NB4 (cell line): ENCODE measurements at regions not wholly inside any gene's neighbourhood (a gene's known extent, or its start where the extent isn't known, plus 50 kb on each side); places are given as distances from the start of the nearest gene placed in this dataset.

Experiments used
- DNase-seq: peaks from one replicate; pipeline ENCODE4 v3.0.0; 2010; ENCODE audit warnings: low read depth
- H3K4me3 ChIP-seq: one replicate; pipeline ENCODE4 v1.5.1; 2011; ENCODE audit warnings: mild to moderate bottlenecking, low read depth, low read length, moderate library complexity
- CTCF ChIP-seq: IDR thresholded peaks from one replicate; pipeline ENCODE4 v1.5.1; 2012; ENCODE audit warnings: low read depth, low read length
- MAX ChIP-seq: IDR thresholded peaks from 2 replicates; pipeline ENCODE4 v1.6.1; 2011; ENCODE audit warnings: low read depth, low read length
- MYC ChIP-seq: IDR thresholded peaks from 2 replicates; pipeline ENCODE4 v1.6.1; 2011; ENCODE audit warnings: low read depth, low read length
- POLR2A ChIP-seq: IDR thresholded peaks from 2 replicates; pipeline ENCODE4 v1.6.1; 2011; ENCODE audit warnings: mild to moderate bottlenecking; ENCODE audit not compliant: insufficient read length; ENCODE audit errors: extremely low read depth

GRCh38 chr20:11387189-11387754 lies 530.4 kb upstream of the BTBD3 start:
- TF ChIP-seq MYC (no peak), MAX (no peak)
- H3K4me3 ChIP-seq: no peak overlapping the region
- no peak for DNase-seq

GRCh38 chr20:11389186-11389585 lies 528.5 kb upstream of the BTBD3 start:
- H3K4me3 ChIP-seq: no peak overlapping the region
- DNase-seq: no peak

GRCh38 chr20:11391591-11391990 lies 526.1 kb upstream of the BTBD3 start:
- H3K4me3 ChIP-seq: no peak overlapping the region
- TF ChIP-seq CTCF (no peak), MYC (no peak), MAX (no peak), POLR2A (no peak)
- no peak for DNase-seq

More at GRCh38 chr20:11389186-11389585, 528.5 kb upstream of the BTBD3 start:
- TF ChIP-seq CTCF: no peak
- TF ChIP-seq MAX: no peak
- TF ChIP-seq POLR2A: no peak
- TF ChIP-seq MYC: no peak

- no peak for TF ChIP-seq POLR2A
- no peak for TF ChIP-seq CTCF
- TF ChIP-seq MAX: no peak
- TF ChIP-seq MYC: no peak
- DNase-seq: no peak
- no peak overlapping the region for H3K4me3 ChIP-seq
These were observed 523.4 kb upstream of the BTBD3 start for GRCh38 chr20:11394145-11394833.

DNA sequence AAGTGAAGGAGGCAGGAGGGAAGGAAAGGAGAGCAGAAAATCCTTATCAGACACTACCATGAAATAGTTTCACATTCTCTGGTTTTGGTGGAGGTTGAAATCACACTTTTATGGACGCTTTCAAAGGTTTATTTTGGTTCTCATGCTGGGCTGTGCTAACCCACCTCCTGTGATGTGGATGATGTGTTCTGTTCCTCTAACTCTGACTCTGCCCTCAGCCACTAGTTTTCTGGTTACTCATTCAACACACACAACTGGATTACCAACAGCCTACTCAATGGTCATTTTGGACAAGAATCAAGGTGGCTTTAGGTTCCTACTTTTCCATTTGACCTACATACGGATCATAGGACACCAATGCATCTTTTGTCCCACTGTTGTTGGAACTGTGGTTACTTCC lies 522.1 kb upstream of the BTBD3 start:
- no peak overlapping the region for H3K4me3 ChIP-seq
- no peak for DNase-seq
- TF ChIP-seq MYC (no peak), CTCF (no peak), MAX (no peak), POLR2A (no peak)

GRCh38 chr20:11401988-11402387 lies 515.7 kb upstream of the BTBD3 start:
- TF ChIP-seq MYC: no peak
- no peak for TF ChIP-seq POLR2A
- no peak for TF ChIP-seq MAX
- no peak for TF ChIP-seq CTCF
- H3K4me3 ChIP-seq: no peak overlapping the region
- DNase-seq: no peak
